GM18502 (cell line): ENCODE measurements at regions not wholly inside any gene's neighbourhood (a gene's known extent, or its start where the extent isn't known, plus 50 kb on each side); places are given as distances from the start of the nearest gene placed in this dataset.

ENCODE experiments used
- ATAC-seq: cut with Tn5 transposase; IDR thresholded peaks from one replicate; pipeline ENCODE4 v1.9.1; 2021; ENCODE audit warnings: mild to moderate bottlenecking; ENCODE audit not compliant: unreplicated experiment, poor library complexity

DNA sequence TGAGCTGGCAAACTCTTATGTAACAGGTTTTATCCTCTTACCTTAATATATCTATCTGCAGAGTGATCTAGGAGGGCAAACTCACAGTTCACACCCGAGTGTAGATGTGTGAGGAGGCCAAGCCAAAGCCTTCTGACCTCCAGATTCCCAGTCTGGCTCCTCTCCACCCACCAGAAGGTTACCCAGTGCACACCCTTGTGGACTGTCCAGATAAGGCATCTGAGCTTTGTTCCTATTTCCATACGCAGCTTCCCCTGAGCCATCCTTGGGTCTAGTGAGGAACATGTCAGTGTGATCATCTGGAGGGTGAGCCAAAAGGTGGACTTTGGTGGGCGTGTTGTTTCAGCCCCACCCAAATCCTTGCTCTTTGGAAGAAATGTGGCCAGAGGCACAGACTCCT, 203.0 kb upstream of the MEOX2 start:
- no peak for ATAC-seq

DNA sequence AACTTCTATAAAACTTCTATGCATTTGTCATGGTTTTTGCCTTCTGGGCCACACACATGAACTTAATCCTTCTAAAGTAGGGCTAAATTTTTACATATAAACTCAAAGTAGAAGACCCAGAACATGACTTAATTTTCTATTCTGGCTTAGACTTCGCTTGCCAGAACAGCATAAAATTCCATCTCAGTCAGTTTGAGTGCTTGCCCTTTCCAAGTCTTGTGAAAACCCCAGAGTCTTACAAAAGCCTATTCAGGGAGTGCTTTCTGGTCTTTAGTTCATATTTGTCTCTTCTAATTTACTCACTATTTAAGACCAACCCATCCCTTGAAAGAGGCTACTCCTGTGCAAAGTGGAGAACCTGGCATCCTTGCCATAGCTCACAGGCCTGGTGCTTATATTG, 201.6 kb upstream of the MEOX2 start:
- no peak for ATAC-seq

DNA sequence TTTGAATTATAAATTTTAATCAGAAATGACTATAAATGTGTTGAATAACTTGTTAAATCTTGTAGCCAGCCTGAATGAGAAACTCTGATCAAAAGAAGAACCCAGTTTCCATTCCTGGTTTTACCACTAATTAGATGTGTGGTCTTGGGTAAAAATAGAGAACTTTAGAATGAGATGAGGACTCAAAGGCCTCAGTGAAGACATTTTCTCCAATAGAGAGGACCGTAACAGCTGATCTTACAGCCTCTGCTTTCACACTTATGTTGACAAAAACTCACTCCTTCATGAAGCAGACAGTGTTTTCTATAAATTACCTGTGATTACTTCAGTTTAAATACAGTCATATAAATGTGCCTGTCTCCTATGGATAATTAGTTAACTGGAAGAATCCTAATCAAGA, 200.1 kb upstream of the MEOX2 start:
- no peak for ATAC-seq

DNA sequence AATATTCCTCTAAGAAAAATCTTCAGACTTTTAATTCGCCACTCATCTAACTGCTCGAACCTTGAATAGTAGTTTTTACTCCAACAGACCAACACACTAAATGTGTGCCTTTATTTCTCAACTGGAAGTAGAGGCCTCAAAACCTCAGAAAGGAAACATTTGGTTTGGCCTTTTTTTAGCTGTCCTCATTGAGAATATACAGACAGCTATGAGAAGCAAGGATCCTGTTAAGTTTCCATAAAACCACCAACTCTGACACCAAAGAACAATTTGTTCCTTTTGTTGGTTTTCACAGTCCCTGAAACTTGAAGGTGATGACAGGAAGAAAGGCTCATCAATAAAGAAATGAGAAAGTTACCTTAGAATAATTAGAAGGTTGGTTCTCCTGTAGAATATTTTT, 199.2 kb upstream of the MEOX2 start:
- no peak for ATAC-seq

DNA sequence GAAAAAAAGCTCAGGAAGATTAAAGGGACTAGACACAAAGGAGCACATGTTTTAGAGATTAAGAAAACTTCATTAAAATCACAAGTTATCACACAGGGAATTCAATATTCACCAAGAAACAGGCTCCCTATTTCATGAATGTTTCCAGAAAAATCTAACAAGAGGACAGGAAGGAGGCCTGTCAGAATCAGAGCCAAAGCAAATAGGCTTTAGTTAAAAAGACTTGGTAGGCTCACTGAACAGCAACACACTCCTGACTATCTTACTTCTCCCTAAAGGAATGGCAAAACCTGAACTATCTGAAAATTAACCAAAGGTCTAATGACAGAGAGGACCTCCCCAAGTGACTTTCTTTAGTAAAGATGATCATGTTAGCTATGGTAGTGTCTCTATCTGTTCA, 188.3 kb upstream of the MEOX2 start:
- no peak for ATAC-seq

DNA sequence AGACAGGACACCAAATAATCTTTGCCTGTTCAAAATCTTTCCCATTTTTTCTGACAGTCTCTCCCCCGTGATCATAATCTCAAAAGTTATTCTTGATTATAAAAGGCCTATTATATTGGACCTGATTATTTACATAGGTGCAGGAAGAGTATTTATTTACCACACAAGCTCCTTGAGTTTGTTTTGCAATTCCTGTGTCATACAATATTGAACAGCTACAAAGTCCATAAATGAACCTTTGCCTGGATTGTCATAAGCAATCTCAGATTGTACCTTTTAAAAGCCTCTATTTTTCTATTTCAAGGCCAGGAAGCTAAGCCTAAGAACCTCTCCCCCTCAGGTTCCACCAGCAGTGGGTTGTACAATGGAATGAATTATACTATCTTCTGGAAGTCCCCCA, 183.9 kb upstream of the MEOX2 start:
- no peak for ATAC-seq

DNA sequence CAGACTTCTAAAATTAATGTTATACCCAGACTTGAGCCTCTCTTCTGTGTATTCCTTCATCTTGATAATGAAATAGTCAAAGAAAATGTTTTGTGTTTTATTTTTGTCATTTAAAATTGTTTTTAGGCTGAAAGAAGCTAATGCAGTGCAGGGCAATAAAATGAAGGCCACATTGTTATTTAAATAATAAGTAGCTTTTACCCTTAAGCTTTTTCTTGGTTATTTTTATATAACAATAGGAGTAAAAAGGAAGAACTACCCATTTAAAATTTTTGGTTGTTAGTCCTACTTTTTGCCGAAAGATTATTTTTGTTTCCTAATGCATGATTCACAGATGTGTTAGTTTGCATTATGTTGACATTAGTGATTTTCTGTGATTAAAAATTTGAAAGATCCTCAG, 181.0 kb upstream of the MEOX2 start:
- ATAC-seq, result no peak

DNA sequence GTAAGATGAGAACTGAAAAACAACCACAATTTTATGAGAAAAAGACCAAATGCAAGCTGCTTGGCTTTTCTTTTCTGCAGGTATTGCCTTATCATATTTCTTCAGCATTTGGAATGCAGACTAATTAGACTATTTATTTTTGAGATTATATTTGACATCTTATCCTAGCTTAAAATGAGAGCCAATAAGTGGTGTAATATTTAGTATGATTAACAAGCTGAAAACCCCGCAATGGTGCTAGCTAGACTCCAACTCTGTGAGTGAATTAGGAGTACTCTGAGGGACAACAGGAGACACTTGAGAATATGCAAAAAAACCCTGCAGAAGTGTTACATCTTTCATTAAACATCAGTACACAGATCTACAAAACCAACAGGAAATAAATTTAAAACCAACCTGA, 180.3 kb upstream of the MEOX2 start:
- ATAC-seq, result no peak

DNA sequence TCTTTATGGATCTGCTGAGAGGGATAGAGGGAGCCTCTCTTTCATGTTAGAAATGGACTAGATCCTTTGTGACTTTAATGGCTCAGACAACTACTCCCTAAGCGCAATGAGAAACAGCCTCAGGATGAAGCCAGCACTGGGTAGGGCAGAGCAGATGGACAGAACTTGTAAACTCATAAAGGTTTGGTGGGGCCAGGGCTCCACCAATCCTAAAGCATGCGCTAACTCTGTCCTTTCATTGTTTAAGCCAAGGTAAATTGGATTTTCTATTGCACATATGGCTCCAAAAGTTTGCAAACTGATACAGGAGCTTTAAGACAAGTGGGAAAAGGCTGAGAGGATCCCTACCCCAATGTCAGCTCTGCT, 178.1 kb upstream of the MEOX2 start:
- no peak for ATAC-seq

DNA sequence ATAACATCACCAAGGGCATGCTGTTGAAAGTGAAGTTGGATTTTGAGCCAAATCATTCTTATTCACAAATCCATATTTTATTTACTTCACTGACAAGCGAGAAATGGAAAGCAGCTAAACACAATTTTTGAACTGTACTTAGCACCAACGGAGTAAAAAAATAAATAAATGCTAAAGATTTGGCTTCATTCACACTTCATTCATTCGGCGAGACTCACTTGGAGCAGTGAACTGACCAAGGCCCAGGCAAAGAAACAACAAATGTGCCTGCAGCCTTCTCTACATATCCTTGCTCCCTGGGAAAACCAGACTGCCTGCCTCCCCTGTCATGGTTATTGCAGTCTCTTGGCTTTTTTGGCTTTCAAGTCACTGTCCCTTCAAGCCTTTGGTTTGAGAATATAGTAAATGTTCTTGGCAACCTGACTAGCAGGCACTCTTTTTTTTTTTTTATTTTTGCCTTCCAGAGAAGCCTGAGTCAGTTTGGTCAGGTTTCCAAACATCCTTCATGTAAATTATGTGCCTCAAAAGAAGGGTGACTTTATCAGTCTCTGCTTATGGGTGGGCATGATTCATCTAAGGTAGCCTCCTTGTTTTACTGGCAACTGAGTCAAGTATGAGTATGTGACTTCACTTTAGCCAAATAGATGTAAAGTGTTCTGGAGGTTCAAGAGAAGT, 177.6 kb upstream of the MEOX2 start:
- no peak for ATAC-seq

DNA sequence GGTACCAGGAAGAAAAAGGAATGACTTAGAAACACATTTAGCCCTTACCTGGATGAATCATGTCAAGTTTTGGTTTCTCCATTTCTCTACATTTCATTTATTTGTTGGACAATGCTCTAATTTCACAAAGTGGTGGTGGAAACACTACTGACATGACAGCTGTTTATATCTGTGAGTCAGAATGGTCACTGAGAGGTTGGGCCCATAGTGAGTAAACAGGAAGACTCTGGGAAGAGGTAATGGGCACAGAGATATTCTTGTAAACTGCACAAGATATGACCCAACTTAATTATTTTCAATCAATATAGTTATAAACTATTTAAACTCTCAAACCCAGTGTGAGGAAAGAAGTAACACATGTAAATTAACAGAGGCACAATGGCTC, 176.3 kb upstream of the MEOX2 start:
- ATAC-seq, result no peak

DNA sequence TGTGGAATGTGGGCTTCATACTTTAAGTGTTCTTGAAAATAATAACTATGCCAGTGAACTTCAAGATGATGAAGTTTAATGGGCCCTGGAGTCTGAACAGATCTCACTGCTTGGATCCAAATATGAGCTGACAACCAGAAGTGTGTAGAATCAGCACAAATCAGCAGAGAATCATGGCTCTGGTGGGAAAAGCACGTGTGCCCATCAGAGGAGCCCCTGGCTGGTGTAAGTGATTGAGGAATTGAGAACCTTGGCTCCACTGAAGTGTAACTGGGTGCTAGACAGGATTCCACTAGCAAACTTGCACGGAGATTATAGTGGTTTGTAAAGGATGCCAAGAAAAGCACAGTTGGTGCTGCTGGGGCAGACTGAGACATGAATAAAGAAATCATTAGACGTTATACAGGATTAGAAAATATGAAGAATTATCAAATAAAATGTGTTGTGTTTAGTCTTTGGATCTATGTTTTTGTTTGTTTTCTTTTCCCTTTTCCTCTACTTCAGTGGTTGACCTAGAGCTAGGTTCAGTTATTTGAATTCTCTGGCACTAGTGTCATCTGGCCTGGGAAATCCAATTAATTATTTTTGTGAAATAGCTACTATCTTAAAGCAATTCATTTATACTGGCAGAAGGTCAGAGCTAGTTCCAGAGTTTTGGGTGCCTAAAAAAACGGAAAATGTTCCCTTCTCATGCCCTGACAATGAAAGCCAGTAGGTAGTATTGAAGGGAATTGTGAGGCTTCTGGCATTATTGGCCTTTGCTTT, 175.7 kb upstream of the MEOX2 start:
- ATAC-seq, result no peak

DNA sequence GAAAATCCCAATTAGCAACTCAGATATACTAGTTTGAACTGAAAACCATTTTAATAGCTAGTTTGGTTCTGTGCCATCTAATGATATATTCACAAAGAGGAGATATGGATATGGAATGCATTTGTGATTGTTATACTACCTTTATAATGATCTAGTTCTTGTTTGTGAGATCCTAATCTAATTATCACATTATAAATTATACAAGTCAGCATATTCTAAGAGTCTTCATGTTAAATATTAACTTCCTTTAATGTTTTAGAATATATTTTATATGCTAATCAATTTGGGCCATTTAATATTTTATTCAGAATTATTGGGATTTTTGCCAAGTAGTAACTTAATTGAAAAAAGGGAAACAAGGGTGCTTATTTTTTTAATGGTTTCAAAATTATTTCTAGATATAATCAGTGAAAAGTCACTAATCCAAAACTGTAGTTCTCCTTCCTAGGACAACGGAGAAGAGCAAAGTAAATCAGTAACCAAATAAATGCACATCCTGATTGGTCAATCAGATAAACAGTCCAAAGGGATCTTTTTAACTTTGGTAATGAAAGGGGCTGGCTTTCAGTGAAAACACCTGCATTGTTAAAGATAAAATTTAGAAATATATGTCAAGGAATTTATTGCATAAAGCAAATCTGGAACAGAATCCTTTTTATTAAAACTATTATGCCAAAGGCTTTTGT, 173.9 kb upstream of the MEOX2 start:
- ATAC-seq, result no peak

DNA sequence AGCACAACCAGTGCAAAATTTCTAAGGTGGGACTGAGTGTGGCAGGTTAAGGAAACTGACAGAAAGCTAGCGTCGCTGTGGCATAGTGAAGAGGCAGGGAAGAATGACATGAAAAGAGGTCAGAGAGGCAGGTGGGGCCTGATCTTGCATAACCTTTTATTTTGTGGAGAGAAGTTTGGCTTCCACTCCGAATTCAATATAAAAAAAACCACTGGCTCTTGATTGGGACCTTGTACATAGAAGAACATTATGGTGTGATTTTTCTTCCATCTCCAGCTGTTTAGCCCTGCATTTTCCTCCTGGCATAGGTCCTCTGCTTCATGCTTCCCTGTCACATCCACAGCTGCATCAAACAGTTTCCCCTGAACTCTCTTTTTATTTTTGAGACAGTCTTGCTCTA, 170.5 kb upstream of the MEOX2 start:
- no peak for ATAC-seq

DNA sequence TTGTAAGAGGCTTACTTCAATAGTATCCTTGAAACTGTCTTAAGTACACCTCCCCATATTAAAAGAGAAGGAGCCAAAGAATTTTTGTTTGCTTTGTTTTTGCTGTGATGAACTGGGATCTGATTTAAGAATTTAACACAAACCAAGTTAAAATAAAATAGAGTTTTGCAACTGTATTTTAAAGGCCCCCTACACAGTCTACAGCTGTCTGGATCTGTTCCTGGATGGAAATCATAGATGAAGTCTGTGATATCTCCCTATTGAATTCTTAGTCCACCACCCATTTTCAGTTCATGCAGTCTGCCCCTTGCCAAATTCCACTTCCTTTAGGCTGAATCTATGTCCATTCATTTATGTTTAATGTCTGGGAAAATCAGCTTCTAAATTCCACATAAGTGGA, 169.8 kb upstream of the MEOX2 start:
- ATAC-seq, result no peak

DNA sequence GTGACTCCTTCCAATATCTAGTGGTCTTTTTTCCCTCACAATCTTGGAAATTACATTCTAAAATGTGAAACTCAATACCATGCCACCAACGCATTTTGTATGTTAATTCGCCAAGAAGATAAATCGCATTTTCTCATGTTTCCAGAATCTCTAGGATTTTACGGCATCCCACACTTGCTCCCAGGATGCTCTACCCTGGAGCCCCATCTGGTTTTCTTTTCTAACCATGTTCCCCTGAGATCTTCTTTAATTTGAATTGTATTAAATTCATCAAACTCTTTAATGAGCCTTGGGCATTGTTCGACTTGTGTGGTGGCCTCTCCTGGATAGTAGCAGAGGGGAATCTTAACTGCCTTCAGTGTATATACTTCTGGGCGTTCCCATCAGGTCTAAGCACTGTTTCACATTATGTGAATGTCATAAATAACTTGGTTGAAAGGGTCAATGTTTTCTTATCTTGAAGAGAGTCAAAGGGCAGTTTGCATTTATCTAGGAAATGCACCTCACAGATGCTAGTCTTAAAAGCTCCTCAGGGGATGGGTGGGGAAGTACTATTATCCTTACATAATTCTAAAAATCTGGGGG, 169.1 kb upstream of the MEOX2 start:
- ATAC-seq, result no peak

DNA sequence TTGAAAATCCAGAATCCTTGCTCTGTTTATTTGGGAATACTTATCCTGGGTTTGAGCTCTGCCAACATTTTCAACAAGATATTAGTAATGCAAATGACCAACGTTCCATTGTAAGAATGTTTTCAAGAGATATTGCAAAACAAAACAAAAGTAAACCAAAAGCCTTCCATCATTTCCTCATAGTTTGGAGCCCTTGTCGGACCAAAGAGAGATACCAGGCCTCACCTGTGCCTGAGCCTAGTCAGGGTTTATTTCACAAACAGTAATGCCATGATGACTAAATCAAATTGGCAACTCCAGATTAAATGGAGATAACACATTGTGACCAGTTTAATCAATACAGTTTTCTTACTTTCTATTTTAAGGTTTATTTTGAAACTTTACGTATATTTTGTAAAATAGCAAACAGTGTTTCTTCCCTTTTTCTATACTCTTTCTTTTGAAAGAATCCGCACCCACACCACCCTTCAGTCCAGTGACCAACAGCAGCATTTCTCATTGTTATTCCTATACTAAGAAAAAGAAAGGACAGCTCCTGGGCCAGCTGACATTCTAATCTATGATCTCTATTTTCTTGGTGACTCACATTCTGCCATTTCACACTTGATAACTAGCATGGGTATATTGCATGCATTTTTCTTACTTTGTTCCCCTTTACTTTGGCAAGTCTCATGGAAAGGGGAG, 168.5 kb upstream of the MEOX2 start:
- ATAC-seq, result no peak

DNA sequence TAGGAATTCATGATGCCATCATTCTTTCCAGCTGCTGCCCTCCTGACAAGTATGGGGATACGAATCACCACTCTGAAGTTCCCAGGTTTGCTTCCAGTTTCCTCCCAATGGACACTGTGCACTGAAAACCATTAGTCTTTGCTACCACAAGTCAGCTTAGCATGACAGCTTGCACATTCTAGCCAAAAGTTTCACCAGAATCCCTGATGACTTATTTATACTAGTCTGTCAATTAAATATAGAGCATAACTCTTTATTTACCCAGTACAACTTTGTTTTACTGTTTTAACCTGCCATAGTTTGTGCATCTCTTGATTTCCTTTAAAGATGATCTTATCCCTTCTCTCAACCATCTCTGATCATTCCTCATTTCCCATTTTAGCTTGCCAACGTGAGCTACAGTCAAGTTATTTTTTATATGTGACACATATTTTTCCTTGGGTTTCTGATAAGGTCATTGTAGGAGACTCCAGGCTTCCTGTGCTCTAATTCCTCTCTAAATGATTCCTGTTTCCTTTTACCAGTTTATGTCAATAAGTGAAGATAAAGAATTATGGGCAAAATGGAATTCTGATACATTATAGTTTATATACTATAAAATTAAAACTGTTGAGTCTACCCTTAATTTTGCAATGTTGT, 167.5 kb upstream of the MEOX2 start:
- no peak for ATAC-seq

DNA sequence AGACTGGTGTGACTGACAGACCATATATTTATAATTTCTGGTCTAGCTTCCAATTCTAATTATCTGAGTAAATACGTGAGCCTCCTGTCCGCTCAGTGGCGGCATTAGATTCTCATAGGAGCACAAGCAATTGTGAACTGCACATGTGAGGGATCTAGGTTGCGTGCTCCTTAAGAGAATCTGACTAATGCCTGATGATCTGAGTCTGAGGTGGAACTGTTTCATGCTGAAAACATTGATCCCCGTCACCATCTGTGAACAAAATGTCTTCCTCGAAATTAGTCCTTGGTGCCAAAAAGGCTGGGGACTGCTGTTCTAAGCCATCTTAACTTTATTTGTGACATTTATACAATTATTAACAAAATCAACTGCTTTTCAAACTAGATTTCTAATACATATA, 164.7 kb upstream of the MEOX2 start:
- no peak for ATAC-seq

DNA sequence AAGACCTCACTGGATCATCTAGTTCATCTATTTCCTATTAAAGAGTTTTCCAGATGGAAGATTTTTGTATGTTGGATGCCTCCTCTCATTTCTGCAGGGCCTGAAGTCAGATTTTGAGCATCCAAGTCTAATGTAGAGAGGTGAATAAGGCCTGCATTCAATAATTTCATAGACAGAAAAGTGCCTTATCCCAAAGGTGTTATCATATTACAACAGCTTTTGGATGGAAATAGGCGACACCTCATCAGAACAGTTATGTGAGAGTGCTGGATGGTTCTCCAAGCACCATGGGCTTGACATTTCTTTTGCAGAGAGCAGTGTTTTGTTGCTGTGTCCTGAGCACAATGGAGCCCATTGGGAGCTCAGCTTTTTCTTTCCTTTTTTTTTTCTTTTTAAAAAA, 162.4 kb upstream of the MEOX2 start:
- no peak for ATAC-seq
